Caco-2 (cell line): ENCODE measurements at regions not wholly inside any gene's neighbourhood (a gene's known extent, or its start where the extent isn't known, plus 50 kb on each side); places are given as distances from the start of the nearest gene placed in this dataset.

Source experiments
- BruUV-seq: library from RNA; stranded (reverse); fragments of 400-500 nt; replicated peaks from 2 replicates; lab custom pipeline; 2021; lab: Mats Ljungman, UMichigan
- CTCF ChIA-PET: fragments of 300-600 bp; sonication (Branson Sonifier 250); formaldehyde crosslinking; loops from one replicate; lab custom pipeline; 2022; ENCODE audit warnings: antibody characterized with exemption; lab: Charles Lee
- POLR2A ChIA-PET: fragments of 300-600 bp; sonication (Branson Sonifier 250); formaldehyde crosslinking; loops from one replicate; lab custom pipeline; 2022; ENCODE audit warnings: antibody characterized with exemption; lab: Charles Lee
- DNase-seq, 2 experiments: peaks; one replicate each; pipeline versions ENCODE4 v3.0.0 to v3.0.0-alpha.2; 2020 to 2022
- H3K27me3 ChIP-seq: replicated peaks from 2 replicates; pipeline ENCODE4 v1.6.0; 2011; ENCODE audit warnings: low read length; ENCODE audit not compliant: control insufficient read depth, insufficient read depth
- H3K36me3 ChIP-seq: 2 replicates; pipeline ENCODE4 v1.5.1; 2011; ENCODE audit warnings: low read length; ENCODE audit not compliant: control insufficient read depth, insufficient read depth
- H3K4me1 ChIP-seq: fragments of 250-450 bp; sonication (Bioruptor Pico); 2 replicates; pipeline ENCODE4 v1.5.1; 2020; ENCODE audit warnings: mild to moderate bottlenecking
- H3K4me3 ChIP-seq: 2 replicates; pipeline ENCODE4 v1.5.1; 2011; ENCODE audit warnings: low read depth, mild to moderate bottlenecking, control low read depth, low read length
- H3K9me3 ChIP-seq: fragments of 250-450 bp; sonication (Bioruptor Pico); 2 replicates; pipeline ENCODE4 v1.5.1; 2020; ENCODE audit warnings: mild to moderate bottlenecking, moderate library complexity
- H3K27ac Mint-ChIP-seq: one replicate; pipeline ENCODE4 v1.8.0; 2022; ENCODE audit warnings: mixed read lengths; ENCODE audit not compliant: unreplicated experiment
- H3K27me3 Mint-ChIP-seq: one replicate; pipeline ENCODE4 v1.8.0; 2022; ENCODE audit warnings: mixed read lengths; ENCODE audit not compliant: insufficient read depth, unreplicated experiment
- H3K36me3 Mint-ChIP-seq: one replicate; pipeline ENCODE4 v1.8.0; 2022; ENCODE audit warnings: mild to moderate bottlenecking, mixed read lengths; ENCODE audit not compliant: insufficient read depth, unreplicated experiment
- H3K4me1 Mint-ChIP-seq: one replicate; pipeline ENCODE4 v1.8.0; 2022; ENCODE audit warnings: low read depth, mixed read lengths; ENCODE audit not compliant: unreplicated experiment
- H3K4me3 Mint-ChIP-seq: one replicate; pipeline ENCODE4 v1.8.0; 2022; ENCODE audit warnings: mild to moderate bottlenecking, moderate library complexity, mixed read lengths; ENCODE audit not compliant: unreplicated experiment
- H3K9me3 Mint-ChIP-seq: one replicate; pipeline ENCODE4 v1.8.0; 2022; ENCODE audit warnings: mixed read lengths; ENCODE audit not compliant: unreplicated experiment
- intact Hi-C: fragments of 100-400 bp; cut with micrococcal nuclease; formaldehyde crosslinking; loops from one replicate; pipeline ENCODE4 v1.10.0; 2022; ENCODE audit not compliant: unreplicated experiment
- TF ChIP-seq, protein P1 (sequence below), 2 experiments: fragments of 200-600 bp in 1 of 2; IDR thresholded peaks; 1 replicate in 1 of 2; 2 replicates in 1 of 2; pipeline versions ENCODE4 v1.5.1 to v1.8.0; 2011 to 2022; ENCODE audit warnings: antibody characterized with exemption in 1 of 2, control low read depth in 1 of 2, inconsistent platforms in 1 of 2, low read depth in 1 of 2, low read length in 1 of 2, mild to moderate bottlenecking in 1 of 2, moderate library complexity in 1 of 2; ENCODE audit not compliant: insufficient read depth in 1 of 2, severe bottlenecking in 1 of 2, unreplicated experiment in 1 of 2

DNA sequence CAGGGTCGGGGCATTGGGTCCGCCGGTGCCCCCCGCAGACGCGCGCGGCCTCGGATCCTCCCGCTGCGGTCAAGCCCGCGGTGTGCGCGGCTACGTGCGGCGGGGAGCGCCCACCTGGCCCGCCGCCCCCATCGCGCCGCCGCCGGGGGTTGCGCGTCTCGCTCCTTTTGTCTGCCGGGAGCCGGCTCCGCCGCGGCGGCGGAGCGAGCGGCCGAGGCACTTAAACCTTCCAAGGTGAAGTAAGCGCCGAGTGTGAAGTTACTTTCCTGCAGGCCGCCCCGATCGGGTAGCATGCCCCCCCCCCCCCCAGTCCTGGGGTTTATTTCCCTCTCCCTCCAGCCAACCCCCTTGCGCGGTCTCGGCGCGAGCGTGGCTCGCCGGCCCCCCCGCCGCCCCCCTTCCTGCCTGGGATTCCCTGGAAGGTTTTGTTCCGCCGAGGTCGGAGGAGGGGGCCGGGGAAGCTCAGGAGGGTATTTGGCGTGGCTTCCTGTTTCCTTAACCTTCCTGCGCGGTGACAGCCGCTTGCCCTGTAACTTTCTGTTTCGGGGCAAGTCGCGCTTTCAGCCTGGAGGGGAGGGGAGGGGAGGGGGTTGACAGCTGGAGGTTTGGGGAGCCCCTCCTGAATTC lies 56.6 kb upstream of the GSE1 start:
- peaks cover 27% of the 10 kb centered on the region for H3K4me1 ChIP-seq
- TF ChIP-seq, protein P1, sequence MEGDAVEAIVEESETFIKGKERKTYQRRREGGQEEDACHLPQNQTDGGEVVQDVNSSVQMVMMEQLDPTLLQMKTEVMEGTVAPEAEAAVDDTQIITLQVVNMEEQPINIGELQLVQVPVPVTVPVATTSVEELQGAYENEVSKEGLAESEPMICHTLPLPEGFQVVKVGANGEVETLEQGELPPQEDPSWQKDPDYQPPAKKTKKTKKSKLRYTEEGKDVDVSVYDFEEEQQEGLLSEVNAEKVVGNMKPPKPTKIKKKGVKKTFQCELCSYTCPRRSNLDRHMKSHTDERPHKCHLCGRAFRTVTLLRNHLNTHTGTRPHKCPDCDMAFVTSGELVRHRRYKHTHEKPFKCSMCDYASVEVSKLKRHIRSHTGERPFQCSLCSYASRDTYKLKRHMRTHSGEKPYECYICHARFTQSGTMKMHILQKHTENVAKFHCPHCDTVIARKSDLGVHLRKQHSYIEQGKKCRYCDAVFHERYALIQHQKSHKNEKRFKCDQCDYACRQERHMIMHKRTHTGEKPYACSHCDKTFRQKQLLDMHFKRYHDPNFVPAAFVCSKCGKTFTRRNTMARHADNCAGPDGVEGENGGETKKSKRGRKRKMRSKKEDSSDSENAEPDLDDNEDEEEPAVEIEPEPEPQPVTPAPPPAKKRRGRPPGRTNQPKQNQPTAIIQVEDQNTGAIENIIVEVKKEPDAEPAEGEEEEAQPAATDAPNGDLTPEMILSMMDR (IDR thresholded peaks at IDR 0.05; ENCODE audit: insufficient read depth in 1 of 2, low read depth in 1 of 2, low read length in 1 of 2, severe bottlenecking in 1 of 2, unreplicated experiment in 1 of 2): no peak
- H3K4me3 Mint-ChIP-seq: peak overlapping the region; percentile 93
- H3K36me3 ChIP-seq: no peaks in the 10 kb centered on the region
- H3K27ac Mint-ChIP-seq: peak overlapping the region; percentile 73
- peak; percentile 54 to 66 for DNase-seq
- no TSS peak for BruUV-seq
- H3K9me3 ChIP-seq: no peaks in the 10 kb centered on the region
- intact Hi-C loops: loop anchor here (2.0 to 5.0 kb wide), 2 partner anchors 64 to 119 kb away; no protein-coding TSS in a partner anchor
- H3K27me3 ChIP-seq: no peaks in the 10 kb centered on the region
- ChIA-PET CTCF (interaction anchor here (0.6 to 2.3 kb wide), 27 partner anchors 19 to 442 kb away, joined by 3 to 19 read pairs (median 8); partner anchors contain the start of gene GINS2), POLR2A (interaction anchor here (0.6 to 1.1 kb wide), 7 partner anchors 13 to 856 kb away, joined by 3 to 14 read pairs (median 3); no protein-coding TSS in a partner anchor)
- H3K9me3 Mint-ChIP-seq: no peaks in the 10 kb centered on the region
- peaks cover 19% of the 10 kb centered on the region for H3K36me3 Mint-ChIP-seq
- H3K4me3 ChIP-seq: peak overlapping the region; percentile 76
- peaks cover 23% of the 10 kb centered on the region for H3K4me1 Mint-ChIP-seq
- no peaks in the 10 kb centered on the region for H3K27me3 Mint-ChIP-seq

DNA sequence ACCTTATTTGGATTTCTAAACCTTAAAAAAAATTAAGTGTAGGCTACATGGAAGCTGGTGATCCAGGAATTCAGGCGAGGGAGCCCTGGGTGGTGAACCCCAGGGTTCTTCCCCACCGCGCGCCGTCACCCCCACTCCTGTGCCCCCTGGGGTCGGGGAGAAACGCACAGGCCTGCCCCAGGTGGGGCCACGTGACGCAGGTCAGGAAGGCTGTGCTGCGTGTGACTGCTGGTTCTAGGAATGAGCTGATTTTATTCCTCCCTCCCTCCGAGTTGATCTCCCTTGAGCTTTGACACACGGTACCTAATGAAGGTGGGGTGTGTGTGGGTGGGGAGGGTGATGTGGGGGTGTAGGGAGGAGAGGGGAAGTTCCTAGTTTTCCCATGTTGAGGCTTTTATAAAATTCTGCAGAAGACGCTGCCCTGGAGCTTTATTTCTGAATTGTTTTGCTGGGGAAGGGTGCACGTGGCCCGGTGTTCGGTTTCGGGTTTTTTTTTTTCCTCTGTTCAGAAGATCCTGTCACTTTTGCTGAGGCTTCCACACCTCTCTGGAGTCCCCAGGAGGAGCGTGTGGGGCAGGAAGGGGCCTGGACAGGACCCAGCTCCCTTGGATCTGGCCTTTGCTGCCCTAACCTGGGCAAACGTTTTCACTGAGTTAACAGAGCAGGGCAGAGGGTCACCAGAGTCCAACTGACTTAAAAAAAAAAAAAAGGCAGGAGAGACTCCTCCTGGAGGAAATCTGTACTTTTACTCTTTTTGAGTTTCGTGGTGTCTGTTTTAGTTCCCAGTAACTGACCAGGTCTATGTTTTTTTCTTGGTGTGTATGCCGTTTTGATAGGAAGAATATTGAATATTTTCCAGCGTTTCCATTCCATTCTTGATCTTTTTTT lies 55.8 kb upstream of the GSE1 start:
- Histone ChIP-seq H3K9me3 (no peaks in the 10 kb centered on the region), H3K4me3 (peak overlapping the region; percentile 76), H3K27me3 (no peaks in the 10 kb centered on the region), H3K4me1 (peaks cover 34% of the 10 kb centered on the region), H3K36me3 (no peaks in the 10 kb centered on the region)
- ChIA-PET POLR2A (interaction anchor here (0.6 to 1.3 kb wide), 9 partner anchors 12 to 857 kb away, joined by 3 to 8 read pairs (median 4); partner anchors contain the start of gene GSE1), CTCF (interaction anchor here (0.6 to 2.3 kb wide), 36 partner anchors 20 to 623 kb away, joined by 3 to 19 read pairs (median 6); partner anchors contain the start of genes GINS2 and GSE1)
- TF ChIP-seq, protein P1 (IDR thresholded peaks at IDR 0.05; ENCODE audit: insufficient read depth in 1 of 2, low read depth in 1 of 2, low read length in 1 of 2, severe bottlenecking in 1 of 2, unreplicated experiment in 1 of 2): peak; percentile 19 to 50
- H3K27ac Mint-ChIP-seq: peak overlapping the region; percentile 73
- intact Hi-C loops: loop anchor here (2.0 to 5.0 kb wide), 2 partner anchors 65 to 120 kb away; no protein-coding TSS in a partner anchor
- peaks cover 19% of the 10 kb centered on the region for H3K36me3 Mint-ChIP-seq
- H3K4me1 Mint-ChIP-seq: peaks cover 26% of the 10 kb centered on the region
- BruUV-seq: TSS peak; percentile 47
- no peaks in the 10 kb centered on the region for H3K9me3 Mint-ChIP-seq
- peak overlapping the region; percentile 93 for H3K4me3 Mint-ChIP-seq
- peak; percentile 51 to 64 for DNase-seq
- H3K27me3 Mint-ChIP-seq: no peaks in the 10 kb centered on the region
